HFFc6 (cell line): ENCODE measurements at regions not wholly inside any gene's neighbourhood (a gene's known extent, or its start where the extent isn't known, plus 50 kb on each side); places are given as distances from the start of the nearest gene placed in this dataset.

Source experiments
- DNase-seq: peaks from one replicate; pipeline ENCODE4 v3.0.0-alpha.2; 2018
- H3K27ac Mint-ChIP-seq: 2 replicates; pipeline ENCODE4 v1.8.0; 2020; ENCODE audit warnings: mild to moderate bottlenecking, mixed read lengths
- H3K27me3 Mint-ChIP-seq: 2 replicates; pipeline ENCODE4 v1.8.0; 2021; ENCODE audit warnings: mild to moderate bottlenecking, moderate library complexity, mixed read lengths; ENCODE audit not compliant: insufficient read depth
- H3K36me3 Mint-ChIP-seq: 2 replicates; pipeline ENCODE4 v1.8.0; 2021; ENCODE audit warnings: low read depth, mixed read lengths
- H3K4me1 Mint-ChIP-seq: 2 replicates; pipeline ENCODE4 v1.8.0; 2020; ENCODE audit warnings: low read depth, mixed read lengths
- H3K4me3 Mint-ChIP-seq: 2 replicates; pipeline ENCODE4 v1.8.0; 2020; ENCODE audit warnings: mild to moderate bottlenecking, moderate library complexity, mixed read lengths
- H3K9me3 Mint-ChIP-seq: 2 replicates; pipeline ENCODE4 v1.8.0; 2020; ENCODE audit warnings: mild to moderate bottlenecking, mixed read lengths
- TF ChIP-seq, protein P1 (sequence below): fragments of 200-600 bp; sonication (generic); IDR thresholded peaks from 2 replicates; pipeline ENCODE4 v1.5.0; 2021; ENCODE audit warnings: antibody characterized with exemption, mild to moderate bottlenecking

DNA sequence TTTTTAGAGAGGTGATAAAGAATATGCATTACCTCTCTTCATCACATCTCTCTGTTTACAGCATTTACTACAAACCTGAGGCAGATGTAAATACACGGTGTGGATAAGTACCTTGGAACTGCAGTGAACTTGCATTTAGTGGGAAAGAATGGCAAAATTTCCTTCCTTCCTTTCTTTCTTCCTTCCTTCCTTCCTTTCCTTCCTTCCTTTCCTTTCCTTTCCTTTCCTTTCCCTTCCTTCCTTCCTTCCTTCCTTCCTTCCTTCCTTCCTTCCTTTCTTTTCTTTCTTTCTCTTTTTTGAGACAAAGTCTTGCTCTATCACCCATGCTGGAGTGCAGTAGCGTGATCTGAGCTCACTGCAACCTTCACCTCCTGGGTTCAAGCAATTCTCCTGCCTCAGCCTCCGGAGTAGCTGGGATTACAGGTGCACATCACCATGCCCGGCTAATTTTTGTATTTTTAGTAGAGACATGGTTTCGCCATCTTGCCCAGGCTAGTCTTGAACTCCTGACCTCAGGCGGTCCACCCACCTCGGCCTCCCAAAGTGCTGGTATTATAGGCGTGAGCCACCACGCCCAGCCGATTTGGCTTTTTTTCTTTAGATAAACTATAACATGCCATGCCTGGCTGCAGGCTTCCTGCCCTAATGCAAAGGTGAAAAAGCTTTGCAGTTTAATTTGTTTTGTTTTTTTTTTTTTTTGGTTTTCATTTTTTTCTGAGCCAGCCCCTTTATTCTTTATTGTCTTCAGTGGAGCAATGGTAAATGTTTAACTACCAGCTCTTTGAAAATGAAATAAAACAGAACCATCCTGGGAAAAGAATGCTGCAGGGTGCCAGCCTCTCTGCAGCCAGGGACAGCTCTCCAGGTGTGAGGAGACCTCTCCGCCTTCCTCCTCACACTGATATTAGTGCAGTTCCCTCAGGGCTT, 64.2 kb upstream of the NEDD9 start:
- Mint-ChIP-seq H3K27me3 (peaks cover 2% of the 10 kb centered on the region), H3K4me1 (peaks cover 9% of the 10 kb centered on the region), H3K36me3 (peaks cover 13% of the 10 kb centered on the region), H3K9me3 (peaks cover 12% of the 10 kb centered on the region; the same call in 1 of the 2 replicates), H3K4me3 (no peak overlapping the region), H3K27ac (no peak overlapping the region)
- TF ChIP-seq, protein P1, sequence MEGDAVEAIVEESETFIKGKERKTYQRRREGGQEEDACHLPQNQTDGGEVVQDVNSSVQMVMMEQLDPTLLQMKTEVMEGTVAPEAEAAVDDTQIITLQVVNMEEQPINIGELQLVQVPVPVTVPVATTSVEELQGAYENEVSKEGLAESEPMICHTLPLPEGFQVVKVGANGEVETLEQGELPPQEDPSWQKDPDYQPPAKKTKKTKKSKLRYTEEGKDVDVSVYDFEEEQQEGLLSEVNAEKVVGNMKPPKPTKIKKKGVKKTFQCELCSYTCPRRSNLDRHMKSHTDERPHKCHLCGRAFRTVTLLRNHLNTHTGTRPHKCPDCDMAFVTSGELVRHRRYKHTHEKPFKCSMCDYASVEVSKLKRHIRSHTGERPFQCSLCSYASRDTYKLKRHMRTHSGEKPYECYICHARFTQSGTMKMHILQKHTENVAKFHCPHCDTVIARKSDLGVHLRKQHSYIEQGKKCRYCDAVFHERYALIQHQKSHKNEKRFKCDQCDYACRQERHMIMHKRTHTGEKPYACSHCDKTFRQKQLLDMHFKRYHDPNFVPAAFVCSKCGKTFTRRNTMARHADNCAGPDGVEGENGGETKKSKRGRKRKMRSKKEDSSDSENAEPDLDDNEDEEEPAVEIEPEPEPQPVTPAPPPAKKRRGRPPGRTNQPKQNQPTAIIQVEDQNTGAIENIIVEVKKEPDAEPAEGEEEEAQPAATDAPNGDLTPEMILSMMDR: no peak
- no peak for DNase-seq

- H3K4me1 Mint-ChIP-seq: peaks cover 9% of the 10 kb centered on the region
- peaks cover 13% of the 10 kb centered on the region for H3K36me3 Mint-ChIP-seq
- TF ChIP-seq, protein P1: no peak
- no peak overlapping the region for H3K4me3 Mint-ChIP-seq
- DNase-seq: no peak
- H3K9me3 Mint-ChIP-seq: peaks cover 12% of the 10 kb centered on the region; the same call in 1 of the 2 replicates
- H3K27me3 Mint-ChIP-seq: peaks cover 2% of the 10 kb centered on the region
- H3K27ac Mint-ChIP-seq: no peak overlapping the region
Measured at GRCh38 chr6:11295969-11296368, 63.5 kb upstream of the NEDD9 start.

GRCh38 chr6:11294228-11294627, 61.8 kb upstream of the NEDD9 start:
- no peaks in the 10 kb centered on the region for H3K4me1 Mint-ChIP-seq
- H3K27me3 Mint-ChIP-seq: peaks cover 2% of the 10 kb centered on the region
- no peak overlapping the region for H3K4me3 Mint-ChIP-seq
- DNase-seq: no peak
- no peak overlapping the region for H3K27ac Mint-ChIP-seq
- peaks cover 8% of the 10 kb centered on the region for H3K36me3 Mint-ChIP-seq
- TF ChIP-seq, protein P1: no peak
- H3K9me3 Mint-ChIP-seq: peaks cover 6% of the 10 kb centered on the region; the same call in 1 of the 2 replicates

- no peak overlapping the region for H3K27ac Mint-ChIP-seq
- no peaks in the 10 kb centered on the region for H3K4me1 Mint-ChIP-seq
- no peak overlapping the region for H3K4me3 Mint-ChIP-seq
- TF ChIP-seq, protein P1: no peak
- no peak for DNase-seq
- H3K9me3 Mint-ChIP-seq: peaks cover 6% of the 10 kb centered on the region; the same call in 1 of the 2 replicates
- H3K36me3 Mint-ChIP-seq: peaks cover 8% of the 10 kb centered on the region
- H3K27me3 Mint-ChIP-seq: no peaks in the 10 kb centered on the region
Measured at GRCh38 chr6:11292594-11293236, 60.2 kb upstream of the NEDD9 start.

GRCh38 chr6:11292091-11292490, 59.6 kb upstream of the NEDD9 start:
- DNase-seq: no peak
- no peaks in the 10 kb centered on the region for H3K4me1 Mint-ChIP-seq

More at GRCh38 chr6:11292091-11292490, 59.6 kb upstream of the NEDD9 start:
- H3K4me3 Mint-ChIP-seq: no peak overlapping the region
- H3K27ac Mint-ChIP-seq: no peak overlapping the region
- TF ChIP-seq, protein P1: no peak
- no peaks in the 10 kb centered on the region for H3K27me3 Mint-ChIP-seq
- peaks cover 8% of the 10 kb centered on the region for H3K36me3 Mint-ChIP-seq
- H3K9me3 Mint-ChIP-seq: peaks cover 6% of the 10 kb centered on the region; the same call in 1 of the 2 replicates
